Prostate gland (tissue), 2 donors: ENCODE measurements at regions not wholly inside any gene's neighbourhood (a gene's known extent, or its start where the extent isn't known, plus 50 kb on each side); places are given as distances from the start of the nearest gene placed in this dataset.

Experiments
- DNase-seq: peaks from one replicate; pipeline ENCODE4 v3.0.0-alpha.2; 2019; ENCODE audit warnings: low spot score
- H3K27ac ChIP-seq, 2 donors: fragments of 200-600 bp; sonication (generic); 2 replicates each; pipeline ENCODE4 v1.5.1; 2017 to 2019
- H3K27me3 ChIP-seq: fragments of 200-600 bp; sonication (generic); replicated peaks from 2 replicates; pipeline ENCODE4 v1.5.1; 2019; ENCODE audit not compliant: insufficient read depth
- H3K36me3 ChIP-seq, 2 donors: fragments of 200-600 bp; sonication (generic); 1 replicate in 1 of 2; 2 replicates in 1 of 2; pipeline versions ENCODE4 v1.5.1 to v1.8.1; 2017 to 2019
- H3K4me1 ChIP-seq: fragments of 200-600 bp; sonication (generic); replicated peaks from 2 replicates; pipeline ENCODE4 v1.5.1; 2019
- H3K4me3 ChIP-seq, 2 donors: fragments of 200-600 bp; sonication (generic); 2 replicates each; pipeline ENCODE4 v1.5.1; 2017 to 2019
- H3K9me3 ChIP-seq: fragments of 200-600 bp; sonication (generic); 2 replicates; pipeline ENCODE4 v1.5.1; 2017
- CTCF ChIP-seq, 4 experiments: fragments of 200-600 bp in 2 of 4; fragments of 450-650 bp in 2 of 4; sonication (generic) in 2 of 4; IDR thresholded peaks; 1 replicate in 3 of 4; 2 replicates in 1 of 4; pipeline ENCODE4 v1.5.1; 2016 to 2019; ENCODE audit warnings: antibody characterized with exemption in 4 of 4, mild to moderate bottlenecking in 2 of 4, moderate library complexity in 2 of 4
- POLR2A ChIP-seq: fragments of 450-650 bp; IDR thresholded peaks from one replicate; pipeline ENCODE4 v1.6.1; 2016; ENCODE audit warnings: antibody characterized with exemption, mild to moderate bottlenecking
- POLR2AphosphoS5 ChIP-seq: sonication (generic); formaldehyde crosslinking; IDR thresholded peaks from one replicate; pipeline ENCODE4 v1.6.1; 2017; ENCODE audit warnings: antibody characterized with exemption
- WGBS: methylation state at CpG from one replicate; pipeline ENCODE4 v1.1.5; 2018; 5-methylcytosine and 5-hydroxymethylcytosine counted together
- intact Hi-C: fragments of 100-400 bp; cut with DNase I; formaldehyde crosslinking; loops from one replicate; pipeline ENCODE4 v1.14.2; 2022

- Histone ChIP-seq H3K4me1 (no peaks in the 10 kb centered on the region), H3K9me3 (no peaks in the 10 kb centered on the region), H3K27ac (no peak overlapping the region), H3K36me3 (no peaks in the 10 kb centered on the region), H3K27me3 (no peaks in the 10 kb centered on the region), H3K4me3 (no peak overlapping the region)
- intact Hi-C loops = no loop called here
- no peak for TF ChIP-seq POLR2AphosphoS5
- no peak for TF ChIP-seq CTCF (IDR thresholded peaks at IDR 0.05)
- TF ChIP-seq POLR2A = no peak
- 87% methylated on average over 2 of the region's 2 CpGs for WGBS
- DNase-seq = no peak
Measured at GRCh38 chr6:22964334-22964733, 395.0 kb downstream of the HDGFL1 start.

- TF ChIP-seq CTCF (IDR thresholded peaks at IDR 0.05) (no peak), POLR2A (no peak), POLR2AphosphoS5 (no peak)
- no peak overlapping the region for H3K27ac ChIP-seq
- H3K4me3 ChIP-seq = no peak overlapping the region
- intact Hi-C loops = no loop called here
- DNase-seq = no peak
- no peaks in the 10 kb centered on the region for H3K9me3 ChIP-seq
- no peaks in the 10 kb centered on the region for H3K4me1 ChIP-seq
- no peaks in the 10 kb centered on the region for H3K27me3 ChIP-seq
- 68% methylated on average over 5 of the region's 5 CpGs for WGBS
- no peaks in the 10 kb centered on the region for H3K36me3 ChIP-seq
Measured at GRCh38 chr6:22965889-22966288, 396.5 kb downstream of the HDGFL1 start.

GRCh38 chr6:22966691-22967422 lies 397.5 kb downstream of the HDGFL1 start:
- H3K9me3 ChIP-seq = no peaks in the 10 kb centered on the region
- no peaks in the 10 kb centered on the region for H3K27me3 ChIP-seq
- no peaks in the 10 kb centered on the region for H3K36me3 ChIP-seq
- TF ChIP-seq POLR2AphosphoS5 (peak; percentile 19), POLR2A (no peak)
- no peaks in the 10 kb centered on the region for H3K4me1 ChIP-seq
- H3K4me3 ChIP-seq = no peak overlapping the region
- peak; percentile 6 for DNase-seq
- intact Hi-C loops = no loop called here
- H3K27ac ChIP-seq = no peak overlapping the region
- WGBS = 57% methylated on average over 3 of the region's 3 CpGs

GRCh38 chr6:22970004-22970403 lies 400.6 kb downstream of the HDGFL1 start:
- intact Hi-C loops = no loop called here
- H3K27ac ChIP-seq = no peak overlapping the region
- TF ChIP-seq CTCF (IDR thresholded peaks at IDR 0.05) (no peak), POLR2A (no peak), POLR2AphosphoS5 (no peak)
- no peak overlapping the region for H3K4me3 ChIP-seq
- H3K27me3 ChIP-seq = no peaks in the 10 kb centered on the region
- DNase-seq = no peak
- WGBS = 89% methylated on average over 1 of the region's 1 CpG
- H3K9me3 ChIP-seq = no peaks in the 10 kb centered on the region
- H3K36me3 ChIP-seq = no peaks in the 10 kb centered on the region
- no peaks in the 10 kb centered on the region for H3K4me1 ChIP-seq

- no peak for TF ChIP-seq POLR2A
- no peak for TF ChIP-seq CTCF (IDR thresholded peaks at IDR 0.05)
- no peak for TF ChIP-seq POLR2AphosphoS5
- H3K27ac ChIP-seq = no peak overlapping the region
- H3K4me3 ChIP-seq = no peak overlapping the region
- H3K9me3 ChIP-seq = no peaks in the 10 kb centered on the region
- H3K27me3 ChIP-seq = no peaks in the 10 kb centered on the region
- 93% methylated on average over 3 of the region's 3 CpGs for WGBS
- intact Hi-C loops = no loop called here
- no peaks in the 10 kb centered on the region for H3K4me1 ChIP-seq
- H3K36me3 ChIP-seq = no peaks in the 10 kb centered on the region
- no peak for DNase-seq
Measured at GRCh38 chr6:22972771-22973170, 403.4 kb downstream of the HDGFL1 start.
